H1 (cell line): ENCODE measurements at regions not wholly inside any gene's neighbourhood (a gene's known extent, or its start where the extent isn't known, plus 50 kb on each side); places are given as distances from the start of the nearest gene placed in this dataset.
A peak's percentile ranks its signal among the peaks of the same experiment; 100 is the strongest.

ENCODE experiments used
- CTCF ChIA-PET: fragments of 300-600 bp; sonication (Branson Sonifier 250); formaldehyde crosslinking; loops from one replicate; lab custom pipeline; 2021; ENCODE audit not compliant: partially characterized antibody; lab: Charles Lee
- POLR2A ChIA-PET: fragments of 300-600 bp; sonication (Branson Sonifier 250); formaldehyde crosslinking; loops from one replicate; lab custom pipeline; 2021; ENCODE audit warnings: inconsistent platforms; ENCODE audit not compliant: partially characterized antibody; lab: Charles Lee
- DNase-seq, 2 experiments: peaks; one replicate each; pipeline versions ENCODE4 v3.0.0 to v3.0.0-alpha.2; 2010 to 2022; ENCODE audit warnings: low spot score in 2 of 2, low read depth in 1 of 2, mixed read lengths in 1 of 2
- FAIRE-seq: peaks from 2 replicates; lab custom pipeline; 2011; peaks lifted over from hg19 to GRCh38; lab: Jason Lieb, UNC
- H2AFZ ChIP-seq: 2 replicates; pipeline ENCODE4 v1.8.1; 2012; ENCODE audit warnings: low read length, inconsistent platforms
- H2AK5ac ChIP-seq: 2 replicates; pipeline ENCODE4 v1.6.1; 2013; ENCODE audit warnings: low read depth, low read length
- H2BK120ac ChIP-seq: replicated peaks from 2 replicates; pipeline ENCODE3; 2013; ENCODE audit warnings: low read depth, low read length, inconsistent platforms
- H2BK12ac ChIP-seq: 2 replicates; pipeline ENCODE4 v1.6.1; 2013; ENCODE audit warnings: low read depth, low read length
- H2BK15ac ChIP-seq: 2 replicates; pipeline ENCODE4 v1.6.1; 2013; ENCODE audit warnings: low read length
- H2BK20ac ChIP-seq: 2 replicates; pipeline ENCODE4 v1.6.1; 2013; ENCODE audit warnings: low read length
- H2BK5ac ChIP-seq: 2 replicates; pipeline ENCODE4 v1.6.1; 2013; ENCODE audit warnings: low read depth, low read length
- H3K14ac ChIP-seq: 2 replicates; pipeline ENCODE4 v1.6.1; 2013; ENCODE audit warnings: inconsistent platforms; ENCODE audit not compliant: insufficient read length
- H3K18ac ChIP-seq: 2 replicates; pipeline ENCODE4 v1.6.1; 2013; ENCODE audit warnings: low read length; ENCODE audit errors: extremely low read depth
- H3K23ac ChIP-seq: 2 replicates; pipeline ENCODE4 v1.6.1; 2013; ENCODE audit warnings: inconsistent platforms; ENCODE audit not compliant: insufficient read length
- H3K23me2 ChIP-seq: 2 replicates; pipeline ENCODE4 v1.6.1; 2013; ENCODE audit warnings: low read depth, low read length
- H3K27ac ChIP-seq: 2 replicates; pipeline ENCODE4 v1.6.1; 2011; ENCODE audit warnings: low read depth, low read length, inconsistent platforms
- H3K27me3 ChIP-seq, 4 experiments: replicated peaks in 1 of 4; 1 replicate in 1 of 4; 2 replicates in 3 of 4; pipeline versions ENCODE4 v1.6.1 to v1.8.1; 2011 to 2013; ENCODE audit warnings: low read length in 3 of 4, mild to moderate bottlenecking in 3 of 4, inconsistent platforms in 2 of 4, mixed read lengths in 2 of 4, moderate library complexity in 1 of 4; ENCODE audit not compliant: control insufficient read depth in 3 of 4, insufficient read depth in 3 of 4; ENCODE audit errors: extremely low read depth in 1 of 4
- H3K36me3 ChIP-seq, 4 experiments: 2 replicates each; pipeline versions ENCODE4 v1.6.1 to v1.8.1; 2011 to 2013; ENCODE audit warnings: mild to moderate bottlenecking in 4 of 4, low read length in 3 of 4, moderate library complexity in 2 of 4, control low read depth in 1 of 4, inconsistent platforms in 1 of 4; ENCODE audit not compliant: insufficient read depth in 4 of 4, control insufficient read depth in 2 of 4
- H3K4ac ChIP-seq: replicated peaks from 2 replicates; pipeline ENCODE3; 2013; ENCODE audit warnings: low read length, low read depth, mixed read lengths, inconsistent platforms; ENCODE audit not compliant: insufficient read length
- H3K4me1 ChIP-seq, 4 experiments: replicated peaks in 1 of 4; 1 replicate in 1 of 4; 2 replicates in 3 of 4; pipeline versions ENCODE4 v1.6.1 to v1.8.1; 2011 to 2013; ENCODE audit warnings: low read length in 3 of 4, inconsistent platforms in 2 of 4, mixed read lengths in 1 of 4; ENCODE audit not compliant: insufficient read depth in 4 of 4, control insufficient read depth in 3 of 4
- H3K4me2 ChIP-seq, 2 experiments: 2 replicates each; pipeline versions ENCODE4 v1.6.1 to v1.8.1; 2011 to 2013; ENCODE audit warnings: low read depth in 2 of 2, low read length in 2 of 2, control low read depth in 1 of 2, inconsistent platforms in 1 of 2, mild to moderate bottlenecking in 1 of 2; ENCODE audit not compliant: insufficient read depth in 1 of 2
- H3K4me3 ChIP-seq, 4 experiments: fragments of 200-600, 300-600 bp in 1 of 4; sonication (generic), shearing (Covaris generic), sonication (Bioruptor Twin) in 1 of 4; 2 replicates each; pipeline versions ENCODE4 v1.5.1 to v1.8.1; 2011 to 2016; ENCODE audit warnings: low read length in 4 of 4, low read depth in 3 of 4, control low read depth in 2 of 4, inconsistent platforms in 2 of 4, mild to moderate bottlenecking in 2 of 4, mixed read lengths in 1 of 4, moderate library complexity in 1 of 4; ENCODE audit not compliant: insufficient read depth in 2 of 4; ENCODE audit errors: extremely low read depth in 1 of 4
- H3K56ac ChIP-seq: replicated peaks from 2 replicates; pipeline ENCODE3; 2013; ENCODE audit warnings: low read depth, mild to moderate bottlenecking, mixed read lengths, low read length, inconsistent platforms; ENCODE audit not compliant: insufficient read length
- H3K79me1 ChIP-seq: 2 replicates; pipeline ENCODE4 v1.6.1; 2013; ENCODE audit warnings: low read depth, low read length, control low read depth
- H3K79me2 ChIP-seq, 2 experiments: 2 replicates each; pipeline versions ENCODE4 v1.6.1 to v1.8.1; 2012 to 2013; ENCODE audit warnings: low read length in 2 of 2, mild to moderate bottlenecking in 2 of 2, inconsistent platforms in 1 of 2; ENCODE audit not compliant: insufficient read depth in 2 of 2, control insufficient read depth in 1 of 2
- H3K9ac ChIP-seq, 4 experiments: replicated peaks in 1 of 4; 1 replicate in 1 of 4; 2 replicates in 3 of 4; pipeline versions ENCODE4 v1.6.1 to v1.8.1; 2011 to 2013; ENCODE audit warnings: low read depth in 3 of 4, low read length in 3 of 4, control low read depth in 2 of 4, mild to moderate bottlenecking in 2 of 4, moderate library complexity in 2 of 4, inconsistent platforms in 1 of 4; ENCODE audit errors: extremely low read depth in 1 of 4
- H3K9me3 ChIP-seq, 2 experiments: 2 replicates each; pipeline versions ENCODE4 v1.6.1 to v1.8.1; 2012 to 2013; ENCODE audit warnings: mild to moderate bottlenecking in 2 of 2, moderate library complexity in 2 of 2, control low read depth in 1 of 2, inconsistent platforms in 1 of 2, low read depth in 1 of 2, low read length in 1 of 2, mixed read lengths in 1 of 2; ENCODE audit not compliant: insufficient read depth in 2 of 2
- H4K20me1 ChIP-seq, 2 experiments: replicated peaks in 1 of 2; 2 replicates each; pipeline versions ENCODE3 to v1.8.1; 2011 to 2013; ENCODE audit warnings: inconsistent platforms in 2 of 2, low read length in 2 of 2, mild to moderate bottlenecking in 1 of 2; ENCODE audit not compliant: insufficient read depth in 2 of 2, control insufficient read depth in 1 of 2
- H4K5ac ChIP-seq: 2 replicates; pipeline ENCODE4 v1.6.1; 2013; ENCODE audit warnings: low read length, low read depth, mixed read lengths, inconsistent platforms; ENCODE audit not compliant: insufficient read length
- H4K8ac ChIP-seq: 2 replicates; pipeline ENCODE4 v1.8.0; 2013; ENCODE audit warnings: mild to moderate bottlenecking, moderate library complexity, low read length, inconsistent platforms; ENCODE audit not compliant: insufficient read depth; ENCODE audit errors: extremely low read depth
- H4K91ac ChIP-seq: replicated peaks from 2 replicates; pipeline ENCODE3; 2013; ENCODE audit warnings: low read length, mixed read lengths, inconsistent platforms; ENCODE audit not compliant: insufficient read length
- BACH1 ChIP-seq: IDR thresholded peaks from 2 replicates; pipeline ENCODE4 v1.6.1; 2012; ENCODE audit warnings: low read length, improper control_type of control experiment
- KDM4A ChIP-seq: IDR thresholded peaks from one replicate; pipeline ENCODE4 v1.7.1; 2012; ENCODE audit warnings: low read depth, mild to moderate bottlenecking, moderate library complexity, low read length, inconsistent platforms; ENCODE audit not compliant: severe bottlenecking
- MAX ChIP-seq: IDR thresholded peaks from 2 replicates; pipeline ENCODE4 v1.6.1; 2012; ENCODE audit warnings: inconsistent platforms
- USF2 ChIP-seq: IDR thresholded peaks from 2 replicates; pipeline ENCODE4 v1.6.1; 2011; ENCODE audit warnings: low read length, improper control_type of control experiment
- WGBS, 2 experiments: shearing (Covaris generic) in 1 of 2; methylation state at CpG; one replicate each; pipeline versions ENCODE4 v1.1.6 to v1.1.7; 2013 to 2015; ENCODE audit warnings: low lambda C conversion rate in 2 of 2, mixed read lengths in 2 of 2, inconsistent platforms in 1 of 2, low coverage in 1 of 2, missing lambda C conversion rate in 1 of 2; ENCODE audit not compliant: insufficient replicate concordance in 2 of 2, insufficient coverage in 1 of 2, insufficient read length in 1 of 2; ENCODE audit errors: extremely low coverage in 1 of 2, missing lambda C conversion rate in 1 of 2; 5-methylcytosine and 5-hydroxymethylcytosine counted together

DNA sequence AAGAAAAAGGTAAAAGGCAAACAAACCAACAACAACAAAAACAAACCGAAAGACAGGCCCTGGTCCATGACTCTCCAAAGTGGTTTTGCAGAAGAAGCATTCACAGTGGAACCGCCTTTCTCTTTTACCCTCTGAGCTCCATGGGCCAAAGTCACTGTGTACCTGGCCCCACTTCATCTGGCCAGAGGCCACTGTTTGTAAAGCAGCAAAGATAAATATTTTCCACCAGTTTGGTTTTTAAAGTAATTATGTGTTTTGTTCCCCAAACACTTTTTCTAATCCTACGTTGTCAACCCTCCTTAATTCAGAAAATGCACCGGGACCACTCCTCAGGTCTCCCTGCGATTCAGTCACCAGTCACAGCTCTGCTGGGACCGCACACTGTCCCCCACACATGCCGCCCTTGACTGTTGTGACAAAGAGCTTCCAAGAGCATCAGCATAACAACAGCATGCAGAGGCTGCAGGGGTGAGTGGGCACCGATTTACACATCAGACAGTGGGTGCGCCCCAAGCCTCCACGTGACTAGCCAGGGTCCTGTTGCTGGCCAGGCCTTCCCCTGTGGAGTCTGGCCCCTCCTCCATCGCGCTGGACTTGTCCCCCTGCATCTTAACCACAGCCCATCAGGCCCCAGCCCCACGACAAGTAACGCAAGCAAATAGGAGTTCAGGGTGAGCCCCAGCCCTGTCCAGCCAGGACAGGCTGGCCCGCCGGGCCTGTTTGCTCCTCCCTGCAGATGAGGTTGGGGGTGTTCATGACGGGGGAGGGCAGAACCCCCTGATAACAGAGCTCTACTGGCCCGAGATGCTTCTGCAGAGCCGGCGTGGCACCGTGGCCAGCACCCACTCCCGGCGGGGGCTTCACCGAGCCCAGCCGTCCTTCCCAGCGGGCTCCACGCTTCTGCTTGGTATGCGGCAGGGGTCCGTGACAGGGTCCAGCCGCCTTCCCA, 65.2 kb upstream of the DIO3 start:
- 0 out of 2 replicates have a peak overlapping the region, but pooled peaks have one; percentile 48 for H2BK20ac ChIP-seq
- no peak overlapping the region for H3K56ac ChIP-seq
- no peak overlapping the region for H2AFZ ChIP-seq
- no peaks in the 10 kb centered on the region for H3K36me3 ChIP-seq
- H4K20me1 ChIP-seq: no peaks in the 10 kb centered on the region
- H3K18ac ChIP-seq: peak overlapping the region; percentile 68
- H3K9me3 ChIP-seq: peaks cover 0 to 3% of the 10 kb centered on the region in 2 experiments; a peak in 1 of 4 replicates
- TF ChIP-seq KDM4A (peak; percentile 22), USF2 (peak; percentile 83), BACH1 (no peak), MAX (peak; percentile 75)
- TF ChIP-seq, all 59 proteins: peak for 3
- Histone ChIP-seq H3K14ac (no peak overlapping the region), H4K8ac (no peak overlapping the region), H3K27ac (no peak overlapping the region), H3K23ac (no peak overlapping the region), H3K27me3 (no peaks in the 10 kb centered on the region; a peak in 1 of 7 replicates), H4K91ac (no peak overlapping the region), H2BK5ac (peak overlapping the region; percentile 67; the same call in 1 of the 2 replicates), H3K4ac (no peak overlapping the region), H2AK5ac (no peak overlapping the region), H3K4me2 (peak overlapping the region; percentile 48 to 55), H3K4me1 (peaks cover 10 to 21% (median 15%) of the 10 kb centered on the region in 4 experiments), H3K9ac (no peak overlapping the region), H2BK12ac (peak overlapping the region; percentile 64; the same call in 1 of the 2 replicates), H3K79me1 (no peaks in the 10 kb centered on the region; the same call in 1 of the 2 replicates), H3K4me3 (peak overlapping the region in 2 of 4 experiments; percentile 19 to 30; a peak in 4 of 8 replicates), H4K5ac (no peak overlapping the region), H3K23me2 (no peaks in the 10 kb centered on the region; the same call in 1 of the 2 replicates), H2BK15ac (no peak overlapping the region), H3K79me2 (no peaks in the 10 kb centered on the region), H2BK120ac (no peak overlapping the region)
- FAIRE-seq (no peak), DNase-seq (peak; percentile 19 to 62)
- CTCF ChIA-PET: interaction anchor here (0.6 to 3.0 kb wide), 8 partner anchors 8 to 167 kb away, joined by 3 to 12 read pairs (median 3); no protein-coding TSS in a partner anchor
- 35% methylated on average over 18 of the region's 30 CpGs; no CpG with 5 or more reads in 1 of the 2 experiments for WGBS, 2 experiments
- POLR2A ChIA-PET: interaction anchor here (1.8 kb wide), 1 partner anchor 10 kb away, joined by 5 read pairs; no protein-coding TSS in a partner anchor
